SW 1271 (cell line): ENCODE measurements at regions not wholly inside any gene's neighbourhood (a gene's known extent, or its start where the extent isn't known, plus 50 kb on each side); places are given as distances from the start of the nearest gene placed in this dataset.
A peak's percentile ranks its signal among the peaks of the same experiment; 100 is the strongest.
"Not testable (repeated sequence)": the region's sequence is repeated elsewhere in the genome, so short reads cannot be mapped to it uniquely, and the experiment has no call there.

Experiments used
- DNase-seq, 2 experiments: peaks; one replicate each; lab custom pipeline; 2025; lab: John Stamatoyannopoulos, UW

DNA sequence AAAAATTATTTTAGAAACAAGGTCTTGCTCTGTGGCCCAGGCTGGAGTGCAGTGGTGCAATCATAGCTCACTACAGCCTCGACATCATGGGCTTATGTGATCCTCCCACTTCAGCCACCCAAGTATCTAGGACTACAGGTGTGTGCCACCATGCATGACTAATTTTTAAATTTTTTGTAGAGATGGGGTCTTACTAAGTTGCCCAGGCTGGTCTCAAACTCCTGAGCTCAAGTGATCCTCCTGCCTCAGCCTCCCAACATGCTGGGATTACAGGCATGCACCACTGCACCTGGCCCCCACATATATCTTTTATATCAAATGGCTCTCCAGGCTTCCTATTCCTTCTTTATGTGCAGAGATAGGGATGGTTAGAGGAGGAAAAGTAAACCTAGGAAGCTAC is 91.2 kb upstream of the SVIL start:
- DNase-seq = not testable (repeated sequence)

DNA sequence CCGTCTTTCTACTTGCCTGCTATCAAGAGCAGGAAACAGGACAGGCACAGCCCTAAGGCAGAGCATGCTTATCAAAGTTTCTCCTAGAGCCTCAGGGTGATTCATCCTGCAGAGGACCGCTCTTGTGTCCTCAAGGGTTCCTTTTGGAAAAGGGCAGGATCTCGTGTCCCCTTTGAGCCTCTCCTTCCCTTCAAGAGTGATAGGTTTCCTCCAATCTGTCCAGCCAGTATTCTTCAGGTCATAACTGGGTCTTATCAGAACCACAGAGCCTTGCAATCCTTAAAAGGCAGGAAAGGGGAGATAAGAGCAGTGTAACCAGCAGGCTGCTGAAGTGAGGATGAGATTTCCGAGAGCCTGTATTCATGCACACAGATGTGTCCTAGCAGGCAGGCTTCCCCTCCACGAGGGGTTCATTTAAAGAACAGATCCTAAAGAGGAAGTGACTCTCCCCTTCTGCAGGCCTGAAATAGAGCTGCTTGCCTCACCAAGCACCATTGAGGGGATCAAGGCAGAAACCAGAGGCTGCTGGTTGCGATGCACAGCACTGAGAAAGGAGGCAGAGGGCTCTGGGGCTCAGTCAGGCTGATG is 90.5 kb upstream of the SVIL start:
- peak in 1 of 2 experiments; percentile 55 for DNase-seq

GRCh38 chr10:29723726-29724125 is 89.0 kb upstream of the SVIL start:
- DNase-seq = no peak

- no peak for DNase-seq
These were observed 88.0 kb upstream of the SVIL start for GRCh38 chr10:29722777-29723176.

DNA sequence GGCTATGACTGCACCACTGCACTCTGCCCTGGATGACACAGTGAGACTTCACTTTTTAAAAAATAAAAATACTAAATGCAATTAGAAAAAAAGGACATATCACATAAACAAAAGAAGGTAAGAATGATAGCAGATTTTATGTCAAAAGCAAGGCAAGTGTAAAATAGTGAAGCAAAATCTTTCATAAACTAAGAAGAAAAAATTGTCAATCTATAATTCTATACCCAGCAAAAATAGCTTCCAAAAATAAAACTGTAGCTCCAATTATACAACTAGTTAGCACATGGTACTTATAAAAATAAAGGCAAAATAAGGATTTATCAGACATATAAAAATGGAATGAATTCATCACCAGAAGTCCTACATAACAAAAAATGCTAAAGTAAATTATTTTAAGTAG is 85.4 kb upstream of the SVIL start:
- DNase-seq = no peak

GRCh38 chr10:29719281-29719675 is 84.5 kb upstream of the SVIL start:
- DNase-seq = no peak

- no peak for DNase-seq
These were observed 80.5 kb upstream of the SVIL start for GRCh38 chr10:29715296-29715695.

DNA sequence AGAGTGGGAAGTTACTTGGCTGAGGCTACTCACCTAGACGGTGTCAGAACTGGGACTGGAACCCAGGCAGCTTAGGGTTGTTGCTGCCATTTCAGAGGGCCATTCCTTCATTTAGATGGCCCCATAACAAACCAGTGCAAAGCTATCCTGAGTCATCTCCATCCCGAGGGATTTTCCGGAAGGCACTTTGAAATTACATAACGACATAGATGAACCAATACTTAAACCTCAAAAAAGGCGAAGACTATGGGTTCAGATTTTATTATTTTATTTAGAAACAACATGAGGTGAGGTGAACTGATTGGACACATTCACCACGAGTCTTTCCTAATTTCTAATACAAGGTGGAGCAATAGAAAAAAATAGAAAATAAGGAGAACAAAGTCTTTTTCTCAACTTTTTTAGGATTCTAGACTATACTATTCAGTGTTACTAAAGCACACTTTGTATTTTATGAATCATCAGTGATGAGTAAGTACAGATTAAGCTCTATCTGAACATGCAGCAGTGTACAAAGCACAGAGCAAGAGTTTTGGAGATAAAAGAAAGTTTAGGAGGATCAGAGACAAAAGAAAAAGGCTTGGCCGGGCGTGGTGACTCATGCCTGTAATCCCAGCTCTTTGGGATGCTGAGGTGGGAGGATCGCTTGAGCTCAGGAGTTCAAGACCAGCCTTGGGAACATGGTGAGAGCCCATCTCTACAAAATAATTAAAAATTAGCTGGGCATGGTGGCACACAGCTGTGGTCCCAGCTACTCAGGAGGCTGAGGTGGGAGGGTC is 79.5 kb upstream of the SVIL start:
- peak; percentile 56 to 90 for DNase-seq

DNA sequence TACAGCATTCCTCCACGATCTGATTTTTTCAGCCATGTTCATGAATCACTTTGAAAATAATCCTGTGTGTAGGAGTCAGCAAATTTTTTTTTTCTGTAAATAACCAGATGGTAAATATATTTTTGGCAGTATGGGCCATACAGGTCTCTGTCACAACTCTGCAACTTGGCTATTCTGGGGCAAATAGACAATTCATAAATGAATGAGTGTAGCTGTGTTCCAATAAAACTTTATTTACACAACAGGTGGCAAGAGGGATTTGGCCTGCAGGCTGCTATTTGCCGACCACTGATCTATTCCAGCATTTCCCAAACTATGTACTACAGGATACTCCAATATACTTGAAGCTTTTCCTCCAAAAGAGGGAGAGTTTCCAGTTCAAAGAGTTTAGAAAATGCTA is 78.7 kb upstream of the SVIL start:
- no peak for DNase-seq

DNA sequence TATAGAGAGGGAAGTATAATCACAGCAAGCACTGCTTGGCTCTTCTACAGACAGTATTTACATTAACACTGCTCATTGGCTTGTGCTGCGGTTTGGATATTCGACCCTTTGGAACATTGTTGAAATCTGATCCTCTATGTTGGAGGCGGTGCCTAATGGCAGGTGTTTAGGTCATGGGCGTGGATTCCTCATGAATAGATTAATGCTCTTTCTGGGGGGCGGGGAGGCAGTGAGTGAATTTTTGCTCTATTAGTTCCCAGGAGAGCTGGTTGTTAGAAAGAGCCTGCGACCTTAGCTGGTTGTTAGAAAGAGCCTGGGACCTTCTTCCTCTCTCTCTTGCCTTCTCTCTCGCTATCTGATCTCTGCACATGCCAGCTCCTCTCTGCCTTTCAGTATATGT is 77.3 kb upstream of the SVIL start:
- DNase-seq = no peak

- DNase-seq = no peak
These were observed 75.4 kb upstream of the SVIL start for GRCh38 chr10:29710128-29710527.

GRCh38 chr10:29709484-29710002 is 74.8 kb upstream of the SVIL start:
- no peak for DNase-seq

DNA sequence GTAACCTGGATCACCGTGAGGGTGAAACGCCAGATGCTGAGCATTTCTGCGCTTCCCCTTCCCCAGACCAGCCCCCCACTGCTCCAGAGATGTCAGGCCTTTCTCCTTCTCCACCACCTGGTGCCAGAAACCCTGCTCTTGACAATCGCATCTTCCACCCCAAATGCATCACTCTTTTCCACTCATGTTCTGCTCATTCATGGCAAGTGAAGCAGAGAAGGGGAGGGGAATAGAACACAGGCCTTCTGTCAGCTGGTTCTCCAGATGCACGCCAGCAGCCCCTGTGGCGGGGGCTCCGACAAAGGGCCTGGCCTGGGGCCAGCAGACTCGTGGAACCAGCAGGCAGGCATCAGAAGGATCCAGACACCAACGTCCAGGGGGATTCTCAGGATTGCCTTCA is 68.5 kb upstream of the SVIL start:
- DNase-seq = no peak

- DNase-seq = no peak
These were observed 67.7 kb upstream of the SVIL start for GRCh38 chr10:29702273-29703164.

DNA sequence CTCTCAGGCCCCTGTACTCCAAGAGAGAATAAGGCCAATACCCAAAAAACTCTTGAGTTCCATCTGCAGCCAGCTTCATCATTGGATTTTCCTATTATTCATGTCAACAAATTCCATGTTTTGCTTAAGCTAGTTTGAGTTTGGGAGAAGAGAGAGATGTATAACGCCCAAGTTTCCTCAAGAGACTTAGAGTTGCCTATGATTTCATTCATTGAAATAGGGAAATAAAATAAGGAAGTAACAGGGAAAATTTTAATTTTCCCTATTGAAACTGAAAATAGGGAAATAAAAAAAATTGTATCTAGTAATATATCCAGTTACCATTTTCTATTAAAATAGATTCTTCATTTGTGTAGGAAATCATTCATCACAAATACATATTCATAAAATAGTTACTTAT is 66.5 kb upstream of the SVIL start:
- DNase-seq = no peak

DNA sequence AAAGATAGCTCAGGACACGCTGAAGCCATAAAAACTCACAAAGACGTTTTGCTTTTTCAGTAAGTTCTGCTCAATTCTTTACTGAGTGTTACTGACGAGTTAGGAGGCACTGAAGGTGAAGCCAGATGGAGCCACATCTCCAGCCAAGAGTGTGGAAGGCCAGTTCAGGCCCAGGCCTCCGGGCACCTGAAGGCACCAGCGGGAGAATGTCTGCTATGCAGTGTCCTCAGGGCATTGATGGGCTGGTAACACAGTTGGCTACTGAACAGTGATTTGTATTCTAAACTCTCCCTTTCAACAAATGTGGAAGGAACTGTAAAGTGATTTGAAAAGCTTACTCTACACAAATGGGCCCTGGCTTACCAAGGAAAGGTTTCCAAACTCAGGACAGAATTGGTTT is 64.8 kb upstream of the SVIL start:
- no peak for DNase-seq

- DNase-seq = no peak
These were observed 64.2 kb upstream of the SVIL start for GRCh38 chr10:29698773-29699490.

- DNase-seq = not testable (repeated sequence)
These were observed 61.8 kb upstream of the SVIL start for GRCh38 chr10:29696581-29696980.

DNA sequence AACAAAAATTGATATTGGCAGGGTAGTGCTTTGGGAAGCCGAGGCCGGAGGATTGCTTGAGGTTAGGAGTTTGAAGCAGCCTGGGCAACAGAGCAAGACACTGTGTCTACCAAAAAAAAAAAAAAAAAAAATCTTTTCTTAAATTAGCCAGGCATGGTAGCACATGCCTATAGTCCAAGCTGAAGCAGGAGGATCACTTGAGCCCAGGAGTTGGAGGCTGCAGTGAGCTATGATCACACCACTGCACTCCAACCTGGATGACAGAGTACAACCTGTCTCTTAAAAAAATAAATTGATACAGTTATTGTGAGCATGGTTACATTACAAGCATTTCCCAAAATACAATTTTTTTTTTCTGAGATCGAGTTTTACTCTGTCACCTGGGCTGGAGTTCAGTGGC is 59.4 kb upstream of the SVIL start:
- no peak for DNase-seq

GRCh38 chr10:29692121-29692539 is 57.4 kb upstream of the SVIL start:
- no peak for DNase-seq

GRCh38 chr10:29691564-29692072 is 56.8 kb upstream of the SVIL start:
- DNase-seq = peak in 1 of 2 experiments; percentile 78

GRCh38 chr10:29689001-29689400 is 54.2 kb upstream of the SVIL start:
- peak; percentile 65 to 92 for DNase-seq
